ENCODE measurements at regions not wholly inside any gene's neighbourhood (a gene's known extent, or its start where the extent isn't known, plus 50 kb on each side); places are given as distances from the start of the nearest gene placed in this dataset.
"Not testable (repeated sequence)": the region's sequence is repeated elsewhere in the genome, so short reads cannot be mapped to it uniquely, and the experiment has no call there.

DNA sequence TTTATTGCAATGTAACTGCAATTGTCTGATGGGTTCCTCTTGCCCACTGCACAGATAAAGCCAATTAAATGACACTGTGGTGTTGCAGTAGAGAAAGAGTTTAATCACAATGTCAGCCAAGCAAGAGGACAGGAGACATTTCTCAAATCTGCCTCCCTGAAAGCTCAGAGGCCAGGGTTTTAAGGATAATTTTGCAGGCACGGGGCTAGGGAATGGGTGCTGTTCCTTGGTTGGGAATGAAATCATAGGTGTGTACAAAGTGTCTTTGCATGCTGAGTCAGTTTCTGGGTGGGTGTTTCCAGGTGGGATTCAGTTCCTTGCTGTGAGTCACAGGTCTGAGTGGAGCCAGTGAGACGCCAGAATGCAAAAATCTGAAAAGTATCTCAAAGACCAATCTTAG lies 271.4 kb downstream of the DOK5 start:
- no peak for DNase-seq (ENCODE audit: low read depth)

DNA sequence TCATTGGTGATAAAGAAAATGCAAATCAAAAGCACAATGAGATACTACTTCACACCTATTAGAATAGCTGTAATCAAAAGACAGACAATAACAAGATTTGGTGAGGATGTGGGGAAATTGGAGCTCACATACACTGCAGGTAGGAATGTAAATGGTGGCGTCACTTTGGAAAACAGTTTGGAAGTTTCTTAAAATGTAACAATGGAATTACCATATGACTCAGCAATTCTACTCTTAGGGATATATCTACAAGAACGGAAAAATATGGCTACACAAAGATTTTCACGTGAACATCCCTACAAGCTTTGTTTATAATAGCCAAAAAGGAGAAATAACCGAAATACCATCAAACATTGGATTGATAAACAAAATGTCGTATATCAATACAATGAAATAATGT lies 270.4 kb downstream of the DOK5 start:
- DNase-seq (ENCODE audit: low read depth), result no peak

GRCh38 chr20:54744097-54744496 lies 268.7 kb downstream of the DOK5 start:
- DNase-seq (ENCODE audit: low read depth), result no peak

- DNase-seq (ENCODE audit: low read depth), result no peak
These were observed 266.8 kb downstream of the DOK5 start for GRCh38 chr20:54742193-54742592.

DNA sequence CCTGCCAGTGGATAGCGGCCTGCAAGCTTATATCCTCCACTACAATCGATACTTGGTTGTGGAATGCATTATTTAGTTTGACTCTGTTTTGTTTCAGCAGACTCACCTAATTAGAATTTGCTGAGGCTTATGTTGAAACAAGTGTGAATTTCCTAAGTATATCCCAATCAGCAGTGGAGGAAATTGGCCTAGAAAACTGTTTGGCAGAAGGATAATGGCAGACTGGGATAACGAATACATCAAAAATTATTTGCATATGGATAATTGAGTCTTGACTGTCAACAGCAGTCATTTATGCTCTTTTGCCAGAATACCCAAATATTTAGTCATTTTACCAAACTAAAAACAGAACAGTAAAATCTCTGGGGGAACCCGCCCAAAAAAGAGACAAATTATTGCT lies 261.0 kb downstream of the DOK5 start:
- DNase-seq (ENCODE audit: low read depth), result no peak

- no peak for DNase-seq (ENCODE audit: low read depth)
These were observed 258.3 kb downstream of the DOK5 start for GRCh38 chr20:54733687-54734086.

DNA sequence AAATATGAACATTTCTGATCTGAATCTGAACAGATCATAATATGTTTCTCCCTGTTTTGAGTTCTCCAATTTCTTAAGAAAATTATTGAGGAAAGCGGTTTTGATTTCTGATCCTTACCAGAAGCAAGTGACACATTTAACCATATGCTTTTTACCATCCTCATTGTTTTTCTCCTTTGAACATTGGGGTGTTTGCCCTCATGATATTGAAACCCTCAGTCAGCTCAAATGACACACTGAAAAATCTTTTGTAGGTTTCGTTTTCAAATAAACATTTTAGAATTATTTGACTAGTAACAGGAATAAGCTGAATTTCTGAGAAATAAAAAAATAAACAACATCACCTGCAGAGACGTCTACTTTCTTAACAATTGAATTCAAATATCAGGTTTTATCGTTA lies 252.1 kb downstream of the DOK5 start:
- DNase-seq (ENCODE audit: low read depth), result no peak

DNA sequence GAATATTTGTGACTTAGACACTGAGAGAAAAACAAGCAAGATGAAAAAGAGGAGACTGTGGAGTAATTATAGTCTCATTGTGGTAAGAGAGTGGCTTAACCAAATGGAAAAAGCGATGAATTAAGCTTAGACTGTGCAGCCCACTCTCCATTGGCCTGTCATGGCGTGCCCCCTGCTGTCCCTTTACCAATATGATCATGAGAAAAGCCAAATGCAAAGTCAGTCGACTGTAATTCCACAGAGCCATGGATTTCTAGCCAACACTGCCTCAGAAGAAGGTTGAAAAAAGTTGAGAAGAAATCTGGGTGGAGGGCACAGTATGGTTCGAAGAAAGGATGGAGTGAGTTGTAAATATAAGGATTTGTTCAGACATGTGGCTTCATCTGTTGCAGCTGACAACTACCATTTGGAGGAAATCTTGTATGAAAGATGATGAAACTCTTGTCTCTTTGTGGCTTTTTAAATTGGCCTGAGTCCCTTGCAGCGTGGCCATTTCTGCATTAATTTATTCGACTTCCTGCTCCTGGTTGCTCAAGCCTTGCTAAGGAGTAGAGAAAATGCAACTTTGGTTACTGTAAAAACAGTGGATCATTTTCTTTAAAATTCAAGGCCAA lies 251.4 kb downstream of the DOK5 start:
- no peak for DNase-seq (ENCODE audit: low read depth)

DNA sequence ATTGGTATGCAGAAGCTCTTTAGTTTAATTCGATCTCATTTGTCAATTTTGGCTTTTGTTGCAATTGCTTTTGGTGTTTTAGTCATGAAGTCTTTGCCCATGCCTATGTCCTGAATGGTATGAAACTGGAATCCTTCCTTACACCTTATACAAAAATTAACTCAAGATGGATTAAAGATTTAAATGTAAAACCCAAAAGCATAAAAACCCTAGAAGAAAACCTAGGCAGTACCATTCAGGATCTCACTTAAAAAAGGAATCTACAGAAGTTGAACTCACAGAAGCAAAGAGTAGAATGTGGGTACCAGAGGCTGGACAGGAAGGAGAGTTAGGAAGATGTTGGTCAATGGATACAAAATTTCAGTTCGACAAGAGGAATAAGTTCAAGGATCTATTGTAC lies 249.9 kb downstream of the DOK5 start:
- DNase-seq (ENCODE audit: low read depth), result not testable (repeated sequence)

- no peak for DNase-seq (ENCODE audit: low read depth)
These were observed 248.3 kb downstream of the DOK5 start for GRCh38 chr20:54723723-54724122.

- no peak for DNase-seq (ENCODE audit: low read depth)
These were observed 242.6 kb downstream of the DOK5 start for GRCh38 chr20:54717983-54718382.

GRCh38 chr20:54716790-54717189 lies 241.4 kb downstream of the DOK5 start:
- no peak for DNase-seq (ENCODE audit: low read depth)

- no peak for DNase-seq (ENCODE audit: low read depth)
These were observed 240.9 kb downstream of the DOK5 start for GRCh38 chr20:54716174-54716747.

GRCh38 chr20:54714817-54715216 lies 239.4 kb downstream of the DOK5 start:
- no peak for DNase-seq (ENCODE audit: low read depth)

DNA sequence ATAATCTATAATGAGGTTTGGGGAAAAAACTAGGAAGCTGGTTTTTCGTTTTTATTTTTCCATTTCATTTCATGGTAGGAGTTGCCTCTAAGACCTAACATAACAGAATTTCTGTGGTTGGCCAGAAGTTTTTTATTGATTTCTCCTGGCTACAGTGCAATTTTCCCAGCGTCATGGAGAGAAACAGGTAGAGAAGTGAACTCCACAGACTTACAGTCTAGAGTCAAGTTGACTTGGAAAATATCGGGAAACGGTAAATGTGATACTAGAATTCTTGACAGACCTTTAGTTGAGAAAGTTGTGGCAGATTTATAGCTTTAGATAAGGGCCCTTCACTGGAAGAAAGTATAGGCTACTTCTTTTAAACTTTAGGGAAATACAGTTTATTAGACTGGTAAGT lies 238.3 kb downstream of the DOK5 start:
- no peak for DNase-seq (ENCODE audit: low read depth)

GRCh38 chr20:54711071-54711470 lies 235.7 kb downstream of the DOK5 start:
- DNase-seq (ENCODE audit: low read depth), result no peak

DNA sequence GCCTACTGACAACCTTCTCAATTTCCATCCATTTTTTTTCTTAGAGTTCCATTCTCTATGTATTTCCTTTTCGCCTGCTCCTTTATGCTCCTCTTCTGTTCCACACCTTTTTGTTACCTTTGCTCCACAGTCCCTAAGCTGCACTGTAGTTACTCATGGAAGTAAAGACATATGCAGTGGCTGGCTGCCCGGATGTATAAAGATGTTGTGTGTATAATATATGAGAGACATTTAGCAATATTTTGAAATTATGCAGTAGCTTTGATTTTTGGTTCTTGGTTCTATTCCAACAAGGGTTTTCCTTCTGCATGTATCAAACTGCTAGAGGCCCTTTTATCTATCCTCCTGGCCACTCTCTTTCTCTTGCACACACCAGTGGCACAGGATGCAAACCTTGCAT lies 234.9 kb downstream of the DOK5 start:
- DNase-seq (ENCODE audit: low read depth), result no peak

DNA sequence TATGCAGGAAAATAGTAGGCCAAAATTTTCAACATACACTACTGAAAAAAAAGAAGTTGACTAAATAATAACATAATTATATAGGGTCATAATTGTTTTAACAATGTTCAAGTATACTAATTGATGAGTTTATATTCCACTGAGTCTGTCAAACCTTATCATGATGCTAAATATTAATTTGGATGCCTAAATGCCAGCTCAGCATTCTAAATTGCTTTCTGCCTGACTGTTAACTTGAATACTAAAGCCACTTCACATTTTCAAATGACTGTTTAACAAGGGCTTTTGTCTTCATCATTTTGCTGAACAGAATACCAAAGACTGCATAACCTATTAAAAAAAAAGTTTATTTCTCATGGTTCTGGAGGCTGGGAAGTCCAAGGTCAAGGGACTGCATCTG lies 232.8 kb downstream of the DOK5 start:
- no peak for DNase-seq (ENCODE audit: low read depth)

DNA sequence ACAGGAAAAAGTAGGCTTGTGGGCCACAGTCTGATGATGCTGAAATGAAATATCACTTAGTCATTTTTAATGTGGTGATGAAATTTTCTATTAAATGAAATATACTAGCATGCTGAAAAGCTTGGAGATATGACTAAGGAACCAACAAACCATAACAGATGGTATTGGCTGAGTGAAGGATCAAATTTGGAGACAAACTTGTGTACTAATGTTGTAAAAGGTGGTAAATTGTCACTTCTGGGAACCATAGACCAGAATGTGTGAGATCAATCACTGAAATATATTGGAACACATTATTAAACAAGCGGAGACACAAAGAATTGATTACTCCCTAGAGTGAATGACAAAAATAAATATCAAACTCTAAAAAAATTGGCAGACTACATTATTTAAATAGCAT lies 232.4 kb downstream of the DOK5 start:
- no peak for DNase-seq (ENCODE audit: low read depth)

DNA sequence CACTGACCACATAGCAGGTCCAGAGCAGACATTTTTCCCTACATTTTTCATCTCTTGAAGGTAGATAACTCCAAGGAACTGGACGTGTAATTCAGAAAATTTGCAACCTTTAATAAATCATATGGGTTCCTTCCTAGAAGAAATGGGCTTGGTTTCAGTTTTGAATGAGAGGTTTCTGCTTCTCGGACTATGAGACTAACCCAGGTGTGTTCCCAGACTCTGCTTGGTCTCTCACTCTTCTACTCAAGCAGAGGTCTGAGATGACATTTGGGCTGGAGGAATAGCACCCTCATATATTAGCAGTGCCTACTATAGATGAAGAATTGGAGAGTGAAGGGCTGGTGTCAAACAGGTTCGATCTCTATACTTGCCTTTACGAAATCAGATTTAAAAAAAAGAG lies 231.2 kb downstream of the DOK5 start:
- DNase-seq (ENCODE audit: low read depth), result no peak

DNA sequence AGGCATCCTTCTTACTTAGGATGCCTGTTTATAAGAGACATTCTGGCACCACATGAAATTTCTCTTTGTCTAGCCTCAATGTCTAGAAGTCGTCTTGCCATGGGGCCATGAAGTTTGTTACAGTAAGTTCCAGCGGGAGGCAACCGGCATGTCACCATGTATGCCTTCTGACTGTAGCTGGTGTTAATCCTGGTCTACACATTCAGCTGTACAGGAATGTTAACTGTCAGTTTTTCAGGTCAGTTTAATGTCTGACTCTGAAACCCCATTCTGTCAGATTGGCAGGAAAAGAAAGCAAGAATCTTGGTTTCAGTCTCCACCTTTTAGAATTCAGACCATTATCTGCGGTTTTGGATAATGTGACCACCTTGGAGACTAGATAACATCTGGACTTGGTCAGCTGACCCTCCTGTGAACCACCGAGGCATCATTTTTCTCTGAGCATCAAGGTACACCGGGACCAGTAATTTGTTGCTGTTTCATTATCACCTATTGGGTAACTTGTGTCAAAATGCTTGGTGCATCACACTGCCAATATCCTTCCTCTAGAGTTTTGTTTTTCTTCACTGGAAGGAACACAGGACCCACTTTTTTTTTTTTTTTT lies 228.7 kb downstream of the DOK5 start:
- DNase-seq (ENCODE audit: low read depth), result no peak
